ENCODE measurements at regions not wholly inside any gene's neighbourhood (a gene's known extent, or its start where the extent isn't known, plus 50 kb on each side); places are given as distances from the start of the nearest gene placed in this dataset.

GRCh38 chr15:100734586-100734985 lies 132.2 kb downstream of the ASB7 start:
- TF ChIP-seq RXRA (IDR thresholded peaks at IDR 0.05) (no peak), HNF4A (conservative IDR thresholded peaks at IDR 0.05) (no peak), CTCF (IDR thresholded peaks at IDR 0.05; ENCODE audit: low read depth, low read length, missing input control) (no peak), RAD21 (IDR thresholded peaks at IDR 0.05) (no peak), REST (IDR thresholded peaks at IDR 0.05) (no peak), SP1 (IDR thresholded peaks at IDR 0.05) (no peak)

Data from liver (tissue), 3 donors.